HG03025 (cell line): ENCODE measurements at regions not wholly inside any gene's neighbourhood (a gene's known extent, or its start where the extent isn't known, plus 50 kb on each side); places are given as distances from the start of the nearest gene placed in this dataset.

ENCODE experiments used
- ATAC-seq: cut with Tn5 transposase; IDR thresholded peaks from one replicate; pipeline ENCODE4 v1.9.1; 2021; ENCODE audit warnings: mild to moderate bottlenecking, moderate library complexity; ENCODE audit not compliant: unreplicated experiment, low FRiP score

- no peak for ATAC-seq
Observed at GRCh38 chr4:180942367-180942916, 1300.8 kb upstream of the TENM3 start.

GRCh38 chr4:180946188-180946587, 1297.0 kb upstream of the TENM3 start:
- ATAC-seq = no peak

GRCh38 chr4:180947425-180947824, 1295.8 kb upstream of the TENM3 start:
- ATAC-seq = no peak

GRCh38 chr4:180949424-180950213, 1293.6 kb upstream of the TENM3 start:
- ATAC-seq = no peak

- no peak for ATAC-seq
Observed at GRCh38 chr4:180950377-180950776, 1292.8 kb upstream of the TENM3 start.

GRCh38 chr4:180951312-180951711, 1291.9 kb upstream of the TENM3 start:
- no peak for ATAC-seq

- ATAC-seq = no peak
Observed at GRCh38 chr4:180953572-180953971, 1289.6 kb upstream of the TENM3 start.

- ATAC-seq = no peak
Observed at GRCh38 chr4:180960743-180961401, 1282.3 kb upstream of the TENM3 start.

GRCh38 chr4:180962268-180962667, 1280.9 kb upstream of the TENM3 start:
- no peak for ATAC-seq

- ATAC-seq = no peak
Observed at GRCh38 chr4:180966312-180966711, 1276.9 kb upstream of the TENM3 start.

- no peak for ATAC-seq
Observed at GRCh38 chr4:180967936-180968335, 1275.3 kb upstream of the TENM3 start.

GRCh38 chr4:180973894-180974293, 1269.3 kb upstream of the TENM3 start:
- ATAC-seq = no peak

- ATAC-seq = no peak
Observed at GRCh38 chr4:180990931-180991330, 1252.3 kb upstream of the TENM3 start.

- ATAC-seq = no peak
Observed at GRCh38 chr4:180993244-180993836, 1249.9 kb upstream of the TENM3 start.

GRCh38 chr4:180994722-180995121, 1248.5 kb upstream of the TENM3 start:
- no peak for ATAC-seq

GRCh38 chr4:180999217-180999616, 1244.0 kb upstream of the TENM3 start:
- ATAC-seq = no peak

- no peak for ATAC-seq
Observed at GRCh38 chr4:181004056-181004455, 1239.1 kb upstream of the TENM3 start.

- no peak for ATAC-seq
Observed at GRCh38 chr4:181006499-181007260, 1236.5 kb upstream of the TENM3 start.

GRCh38 chr4:181007751-181008150, 1235.5 kb upstream of the TENM3 start:
- no peak for ATAC-seq

- no peak for ATAC-seq
Observed at GRCh38 chr4:181008164-181008563, 1235.0 kb upstream of the TENM3 start.

GRCh38 chr4:181013162-181013561, 1230.0 kb upstream of the TENM3 start:
- ATAC-seq = no peak
